AG08396 (cell line): ENCODE measurements at regions not wholly inside any gene's neighbourhood (a gene's known extent, or its start where the extent isn't known, plus 50 kb on each side); places are given as distances from the start of the nearest gene placed in this dataset.
"Not testable (repeated sequence)": the region's sequence is repeated elsewhere in the genome, so short reads cannot be mapped to it uniquely, and the experiment has no call there.

Source experiments
- DNase-seq: peaks from one replicate; pipeline ENCODE4 v3.0.0; 2012; ENCODE audit warnings: low spot score, mixed read lengths

DNA sequence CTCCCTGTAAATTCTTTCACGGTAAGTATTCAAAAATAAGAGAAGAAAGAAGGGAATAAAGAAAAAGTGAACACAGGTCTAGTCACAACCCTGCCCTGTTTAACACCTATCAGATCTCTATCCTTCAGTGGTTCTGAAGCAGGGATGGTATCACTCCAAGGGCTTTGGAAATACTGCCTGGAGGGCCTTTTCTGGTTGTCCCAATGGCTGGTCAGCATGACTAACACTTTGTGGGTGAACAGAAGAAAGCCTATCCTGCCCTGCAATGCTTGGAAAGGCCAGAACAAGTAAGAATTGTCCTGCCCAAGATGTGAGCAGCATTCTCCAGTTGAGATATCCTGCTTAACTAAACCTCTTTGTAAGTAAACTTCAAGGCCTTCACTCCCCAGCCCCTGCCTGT, 124.9 kb downstream of the TMEM167A start:
- DNase-seq: no peak

DNA sequence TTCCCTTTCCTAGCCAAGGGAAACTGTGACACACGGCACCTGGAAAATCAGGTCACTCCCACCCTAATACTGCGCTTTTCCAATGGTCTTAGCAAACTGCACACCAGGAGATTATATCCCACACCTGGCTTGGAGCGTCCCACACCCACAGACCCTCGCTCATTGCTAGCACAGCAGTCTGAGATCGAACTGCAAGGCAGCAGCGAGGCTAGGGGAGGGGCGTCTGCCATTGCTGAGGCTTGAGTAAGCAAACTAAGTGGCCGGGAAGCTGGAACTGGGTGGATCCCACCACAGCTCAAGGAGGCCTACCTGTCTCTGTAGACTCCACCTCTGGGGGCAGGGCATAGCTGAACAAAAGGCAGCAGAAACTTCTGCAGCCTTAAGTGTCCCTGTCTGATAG, 132.9 kb downstream of the TMEM167A start:
- DNase-seq: not testable (repeated sequence)

DNA sequence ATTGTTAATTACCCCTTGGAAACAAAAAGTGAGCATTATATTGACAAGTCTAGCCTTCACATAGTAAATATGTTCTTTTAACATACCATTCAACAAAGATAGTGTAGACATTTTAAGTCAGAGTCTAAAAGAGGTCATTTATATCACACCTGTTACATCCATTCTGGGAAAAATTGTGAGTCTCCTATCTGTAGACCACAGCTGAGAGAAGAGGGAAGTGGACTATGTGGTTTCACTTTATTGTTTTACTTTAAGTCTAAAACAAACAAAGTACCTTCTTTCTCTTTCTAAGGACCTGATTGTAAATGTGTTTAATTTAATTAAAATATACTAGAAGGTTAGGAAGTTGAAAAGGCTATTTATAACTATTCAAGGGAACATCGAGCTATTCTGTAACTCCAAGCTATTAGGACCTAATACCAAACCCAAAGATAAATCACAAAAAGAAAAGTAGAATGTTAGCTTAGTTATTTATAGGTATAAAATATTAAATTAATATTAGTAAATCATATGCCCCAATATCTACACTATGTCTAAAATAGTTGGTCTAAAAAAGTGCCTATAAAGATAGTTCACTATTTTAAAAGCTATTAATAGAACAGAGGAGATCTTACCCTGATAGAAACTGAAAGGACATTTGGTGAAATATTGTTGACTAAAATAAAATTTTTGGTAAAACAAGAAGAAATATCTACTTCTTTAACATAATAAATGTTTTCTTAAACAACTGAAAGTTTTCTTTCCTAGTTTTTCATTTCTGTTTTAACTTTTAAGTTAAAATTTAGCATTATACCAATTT, 134.9 kb downstream of the TMEM167A start:
- DNase-seq: no peak

DNA sequence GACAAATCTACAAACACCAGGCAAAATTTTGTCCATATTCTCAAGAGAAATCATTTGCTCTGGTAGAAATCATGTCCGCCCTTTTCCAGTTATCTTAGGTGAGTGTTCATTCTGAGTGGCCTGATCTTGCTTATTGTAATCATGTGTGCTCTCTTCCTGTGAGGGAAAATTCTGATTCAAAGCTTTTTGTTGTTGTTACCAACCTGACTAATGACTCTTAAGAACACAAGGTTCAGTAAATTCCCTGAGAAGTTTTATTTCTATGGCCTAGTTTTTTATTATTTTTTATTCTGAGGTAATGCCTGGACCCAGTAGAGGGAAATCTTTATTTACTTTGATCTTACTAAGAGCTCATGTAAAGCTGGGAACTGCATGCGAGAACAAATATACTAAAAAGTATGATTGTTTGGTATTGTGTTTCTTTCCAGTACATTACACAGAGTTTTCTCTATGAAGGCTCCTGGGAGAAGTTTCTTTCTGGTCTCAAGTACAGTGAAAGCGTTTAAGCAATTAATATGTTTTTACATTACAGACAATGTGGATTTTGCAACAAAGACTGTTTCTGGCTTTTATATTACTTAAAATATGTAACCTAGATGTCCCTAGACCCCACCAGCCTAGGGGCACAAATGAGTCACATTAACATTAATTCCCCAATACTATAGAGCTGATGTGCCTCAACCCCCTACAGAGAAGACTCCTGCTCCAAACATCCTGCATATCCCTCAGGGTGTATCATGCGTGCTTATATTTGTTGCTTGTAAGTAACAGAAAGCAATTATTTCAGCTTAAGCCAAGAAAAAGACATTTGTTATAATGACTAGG, 138.1 kb downstream of the TMEM167A start:
- no peak for DNase-seq

DNA sequence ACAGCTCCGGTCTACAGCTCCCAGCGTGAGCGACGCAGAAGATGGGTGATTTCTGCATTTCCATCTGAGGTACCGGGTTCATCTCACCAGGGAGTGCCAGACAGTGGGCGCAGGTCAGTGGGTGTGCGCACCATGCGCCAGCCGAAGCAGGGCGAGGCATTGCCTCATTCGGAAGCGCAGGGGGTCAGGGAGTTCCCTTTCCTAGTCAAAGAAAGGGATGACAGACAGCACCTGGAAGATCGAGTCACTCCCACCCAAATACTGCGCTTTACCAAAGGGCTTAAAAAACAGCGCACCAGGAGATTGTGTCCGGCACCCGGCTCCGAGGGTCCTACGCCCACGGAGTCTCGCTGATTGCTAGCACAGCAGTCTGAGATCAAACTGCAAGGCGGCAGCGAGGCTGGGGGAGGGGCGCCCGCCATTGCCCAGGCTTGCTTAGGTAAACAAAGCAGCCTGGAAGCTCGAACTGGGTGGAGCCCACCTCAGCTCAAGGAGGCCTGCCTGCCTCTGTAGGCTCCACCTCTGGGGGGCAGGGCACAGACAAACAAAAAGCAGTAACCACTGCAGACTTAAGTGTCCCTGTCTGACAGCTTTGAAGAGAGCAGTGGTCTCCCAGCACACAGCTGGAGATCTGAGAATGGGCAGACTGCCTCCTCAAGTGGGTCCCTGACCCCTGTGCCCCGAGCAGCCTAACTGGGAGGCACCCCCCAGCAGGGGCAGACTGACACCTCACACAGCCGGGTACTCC, 144.5 kb downstream of the TMEM167A start:
- DNase-seq: not testable (repeated sequence)

DNA sequence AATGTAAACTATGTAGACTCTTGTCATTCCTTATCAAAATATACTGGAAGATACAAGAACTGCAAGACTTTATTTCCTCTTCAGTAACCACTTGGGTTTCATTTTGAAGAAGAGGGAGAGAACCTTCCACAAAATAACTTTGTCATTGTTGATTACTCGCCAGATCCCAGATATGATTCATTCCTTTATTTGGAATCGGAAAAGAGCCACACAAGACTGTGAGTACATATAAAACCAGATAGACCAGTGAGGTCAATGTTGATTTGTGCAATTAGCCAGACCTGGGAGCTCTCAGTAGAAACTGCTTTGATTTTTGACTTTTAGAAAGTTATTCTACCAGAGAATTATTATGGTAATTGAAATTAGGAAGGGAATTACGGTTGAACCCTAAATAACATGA, 146.1 kb downstream of the TMEM167A start:
- peak; percentile 24 for DNase-seq

DNA sequence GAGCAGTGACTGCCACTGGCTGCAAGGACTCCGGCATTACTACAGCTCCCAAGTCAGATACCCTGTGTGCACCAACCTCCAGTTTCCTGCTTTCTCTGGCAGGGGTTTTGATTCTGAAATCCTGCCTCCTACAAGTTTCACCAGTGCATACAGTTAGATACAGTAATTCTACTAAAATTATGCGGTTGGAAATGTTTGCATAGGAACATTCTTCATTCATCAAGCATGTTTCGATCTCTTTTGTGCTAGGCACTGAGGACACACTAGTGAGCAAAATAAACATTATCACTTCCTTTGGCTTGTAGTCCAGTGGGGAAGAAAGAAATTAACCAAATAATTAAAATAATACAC, 152.2 kb downstream of the TMEM167A start:
- no peak for DNase-seq

DNA sequence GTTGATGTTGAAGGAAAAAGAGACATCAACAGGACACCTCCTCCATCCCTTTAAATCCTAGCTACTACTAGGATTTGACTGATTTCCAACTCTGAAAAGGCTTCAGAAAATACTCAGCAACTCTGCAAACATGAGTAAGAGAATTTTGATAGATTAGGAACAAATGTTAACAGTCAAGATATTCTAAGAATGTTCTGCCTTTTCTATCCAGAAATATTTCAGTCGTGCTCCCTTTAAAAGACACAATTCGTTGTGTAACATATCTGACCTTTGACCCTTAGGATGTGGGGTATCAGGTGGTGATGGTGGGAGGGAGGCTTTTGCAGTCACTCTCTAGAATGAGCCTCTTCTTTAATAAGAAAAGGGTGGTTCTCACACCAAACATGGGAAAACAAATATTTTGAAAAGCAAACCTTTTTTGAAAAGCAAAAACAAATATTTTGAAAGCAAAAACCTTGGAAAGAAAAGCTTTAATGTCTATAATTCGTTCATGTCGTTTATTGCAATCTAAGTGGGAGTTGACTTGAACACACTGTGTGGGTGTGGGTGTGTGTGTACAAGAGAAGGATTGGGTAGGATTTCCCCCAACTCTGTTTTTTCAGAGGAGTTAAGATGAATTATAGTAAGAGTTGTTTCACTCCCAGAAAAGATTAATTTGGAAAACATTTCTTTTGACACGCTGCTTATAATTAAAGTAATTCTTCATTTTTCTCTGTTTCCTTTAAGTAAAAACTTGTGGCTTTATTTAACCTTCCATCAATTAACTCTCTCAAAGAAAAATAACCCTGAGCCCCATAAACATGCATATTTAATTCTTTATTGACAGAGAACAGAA, 152.8 kb downstream of the TMEM167A start:
- DNase-seq: no peak

DNA sequence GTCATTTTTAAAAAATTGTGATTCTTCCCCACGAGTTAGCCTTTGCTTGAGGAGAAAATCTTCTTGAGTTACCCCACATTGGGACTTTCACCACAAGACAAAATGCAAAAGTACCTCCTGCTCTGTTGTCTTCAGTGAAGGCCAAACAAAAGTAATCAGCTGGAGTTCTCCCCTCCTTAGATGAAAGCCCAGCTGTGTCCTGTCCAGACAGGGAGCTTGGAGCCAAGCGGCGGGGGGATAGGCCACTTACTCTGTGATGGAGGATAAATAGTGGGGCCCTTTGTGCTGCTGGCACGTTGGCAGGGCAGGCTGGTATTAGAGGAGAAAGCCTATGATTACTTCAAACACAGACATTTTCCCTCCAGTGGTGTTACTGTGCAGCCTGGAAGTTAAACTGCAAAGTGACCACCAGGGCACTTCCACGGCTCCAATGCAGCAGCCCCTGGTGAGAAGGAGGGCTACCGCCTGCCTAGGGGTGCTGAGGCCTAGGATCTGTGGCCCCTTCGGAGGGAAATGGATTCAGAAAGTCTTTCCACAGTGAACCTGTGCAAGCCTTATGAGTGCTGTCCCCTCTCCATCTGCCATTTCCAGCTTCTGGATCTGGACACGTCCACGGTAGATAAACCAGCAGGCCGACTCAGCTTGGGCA, 155.0 kb downstream of the TMEM167A start:
- DNase-seq: no peak

DNA sequence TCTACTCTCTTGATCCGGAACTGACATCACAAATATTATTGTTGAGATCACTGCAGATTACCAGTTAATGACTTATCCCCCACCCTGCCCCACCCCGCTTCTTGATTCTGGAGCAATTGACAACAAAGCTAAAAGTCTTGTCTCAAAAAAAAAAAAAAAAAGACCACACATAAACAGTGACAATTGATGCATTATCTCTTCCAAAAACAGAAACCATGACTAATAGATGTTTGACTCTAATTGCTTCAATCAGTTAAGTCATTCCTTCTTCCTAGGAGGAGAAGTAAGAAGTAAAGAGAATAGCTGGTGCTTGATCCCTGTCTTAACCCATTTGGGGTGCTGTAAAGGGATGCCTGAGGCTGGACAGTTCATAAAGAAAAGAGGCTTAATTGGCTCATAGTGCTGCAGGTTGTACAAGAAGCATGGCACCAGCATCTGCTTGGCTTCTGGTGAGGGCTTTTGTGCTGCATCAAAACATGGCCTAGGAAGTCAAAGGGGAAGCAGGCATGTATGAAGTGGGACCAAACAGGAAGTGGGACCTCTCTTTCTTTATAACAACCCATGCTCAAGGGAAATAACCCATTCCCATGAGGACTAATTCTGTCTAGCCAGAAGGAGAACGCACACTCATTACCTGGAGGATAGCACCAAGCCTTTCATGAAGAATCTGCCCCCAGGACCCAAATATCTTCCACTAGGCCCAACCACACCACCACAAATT, 158.7 kb downstream of the TMEM167A start:
- no peak for DNase-seq

DNA sequence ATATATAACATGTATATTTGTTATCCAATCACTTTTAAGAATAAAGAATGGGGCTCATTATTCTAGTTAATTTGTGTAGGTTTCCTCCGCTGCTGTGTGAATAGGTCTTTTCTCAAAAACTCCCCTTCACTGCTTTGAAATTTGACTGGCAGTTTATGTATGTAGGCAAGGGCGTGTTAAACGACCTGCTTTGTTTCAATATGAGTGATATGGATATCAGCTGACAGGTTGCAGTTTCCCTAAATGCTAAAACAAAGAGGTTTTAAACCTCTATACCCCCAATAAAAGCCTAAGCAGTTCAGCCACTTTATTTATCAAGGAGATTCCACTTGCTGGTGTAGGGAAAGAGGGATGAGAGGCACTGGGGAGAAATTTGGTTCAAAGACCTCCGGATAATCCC, 159.6 kb downstream of the TMEM167A start:
- no peak for DNase-seq

DNA sequence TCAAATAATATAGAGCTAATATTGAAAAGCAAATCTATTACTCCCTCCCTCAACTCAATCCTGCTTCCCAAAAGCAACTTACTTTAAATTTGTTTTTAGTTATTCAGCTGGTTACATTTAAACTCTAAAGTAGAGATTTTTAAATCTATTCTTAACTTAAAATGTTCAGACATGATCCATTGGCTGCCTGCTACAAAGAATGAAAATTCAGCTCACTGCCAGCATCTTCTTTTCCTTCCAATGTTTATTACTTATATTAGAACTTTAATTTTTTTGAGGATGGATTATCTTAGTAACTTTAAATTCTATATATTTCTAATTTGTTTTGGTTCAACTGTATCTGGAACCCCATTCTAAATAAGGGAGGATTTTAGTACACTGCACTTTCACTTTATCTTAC, 163.2 kb downstream of the TMEM167A start:
- DNase-seq: no peak

DNA sequence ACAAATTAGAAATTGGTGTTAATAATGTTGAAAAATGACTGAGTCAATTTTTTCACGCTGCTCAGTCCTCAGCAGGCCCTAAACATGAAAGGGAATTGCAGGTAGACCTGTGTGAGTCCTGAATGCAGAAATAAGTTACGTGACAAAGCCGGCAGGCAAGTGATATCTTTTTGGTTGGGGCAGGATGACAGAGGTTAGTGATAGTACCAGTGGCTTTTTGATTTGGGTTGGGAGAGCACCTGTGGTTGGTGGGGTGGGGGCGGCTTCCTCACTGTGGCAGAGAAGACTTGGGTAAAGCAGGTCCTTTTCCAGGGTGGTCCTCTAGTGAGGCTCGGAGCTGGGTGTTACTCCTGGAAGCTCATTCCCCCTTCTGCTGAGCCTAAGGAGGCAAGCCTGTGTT, 164.7 kb downstream of the TMEM167A start:
- no peak for DNase-seq

DNA sequence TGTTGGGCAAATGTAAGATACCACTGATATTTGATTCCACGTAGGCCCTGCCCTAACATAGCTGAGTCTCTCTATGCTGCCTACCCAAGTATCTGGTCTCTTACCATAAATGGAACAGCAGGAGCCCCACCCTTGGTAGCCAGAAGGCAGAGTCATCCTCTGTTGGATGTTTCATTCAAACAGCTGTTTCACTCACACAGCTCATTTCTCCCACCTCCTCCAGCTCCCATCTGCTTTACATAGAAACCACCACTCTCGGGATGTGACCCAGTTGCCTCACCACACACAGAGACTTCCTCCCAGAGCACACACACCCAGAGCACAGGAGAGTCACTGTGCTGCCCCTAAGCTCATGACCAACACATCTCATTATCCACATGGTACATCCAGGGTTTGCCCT, 165.3 kb downstream of the TMEM167A start:
- no peak for DNase-seq

DNA sequence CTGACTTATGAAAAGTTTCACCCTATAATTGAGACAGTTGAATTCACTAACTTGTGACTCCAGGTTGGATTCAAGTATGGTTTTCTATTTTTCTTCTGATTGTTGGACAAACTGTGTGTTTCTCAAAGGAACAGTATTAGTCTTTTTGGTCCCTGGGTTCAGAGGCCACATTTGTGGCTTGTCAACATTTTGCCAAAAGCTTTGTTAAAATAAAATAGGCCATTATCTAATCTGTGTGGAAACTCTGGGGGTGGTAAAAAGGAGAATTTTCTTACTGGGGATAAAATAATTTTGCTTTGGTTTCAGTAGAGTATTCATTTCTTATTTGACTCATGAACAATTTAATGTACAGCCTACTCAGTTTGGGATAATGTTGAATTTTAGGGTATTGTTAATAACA, 166.3 kb downstream of the TMEM167A start:
- no peak for DNase-seq

DNA sequence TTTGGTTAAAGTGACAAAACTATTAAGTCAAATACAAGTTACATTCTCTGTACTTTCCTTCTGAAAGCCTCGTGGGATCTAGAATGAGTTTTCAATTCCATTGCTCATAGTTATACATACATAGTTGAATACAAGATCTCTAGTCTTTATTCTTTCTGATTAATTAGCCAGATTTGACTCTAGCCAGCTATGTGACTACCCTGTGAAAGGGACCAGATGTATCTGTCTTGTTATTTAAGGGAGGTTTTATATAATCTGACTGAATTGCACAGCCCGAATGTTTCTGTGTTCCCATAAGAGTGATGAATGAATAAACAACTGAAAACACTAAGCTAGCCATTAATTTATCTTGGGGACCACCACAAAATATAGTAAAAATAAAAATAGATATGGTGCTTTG, 166.7 kb downstream of the TMEM167A start:
- no peak for DNase-seq

DNA sequence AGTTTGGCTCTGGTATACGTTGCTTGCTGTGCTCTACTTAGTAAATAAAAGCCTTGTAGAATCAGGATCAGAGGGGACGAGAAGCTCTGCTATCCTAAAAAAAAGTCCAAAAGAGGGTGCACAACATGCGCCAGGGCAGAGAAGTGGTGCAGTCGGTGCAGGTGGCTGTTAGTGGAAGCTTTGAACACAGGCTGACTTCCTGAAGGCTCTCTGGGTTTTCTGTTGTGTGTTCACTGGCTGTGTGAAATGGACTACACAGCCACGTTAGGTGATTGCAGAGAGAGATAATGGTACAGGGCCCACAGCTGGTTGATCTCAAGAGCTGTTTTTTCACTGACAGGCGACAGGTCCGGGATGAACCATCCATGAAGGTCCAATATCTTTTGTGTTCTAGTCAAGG, 167.4 kb downstream of the TMEM167A start:
- DNase-seq: no peak

DNA sequence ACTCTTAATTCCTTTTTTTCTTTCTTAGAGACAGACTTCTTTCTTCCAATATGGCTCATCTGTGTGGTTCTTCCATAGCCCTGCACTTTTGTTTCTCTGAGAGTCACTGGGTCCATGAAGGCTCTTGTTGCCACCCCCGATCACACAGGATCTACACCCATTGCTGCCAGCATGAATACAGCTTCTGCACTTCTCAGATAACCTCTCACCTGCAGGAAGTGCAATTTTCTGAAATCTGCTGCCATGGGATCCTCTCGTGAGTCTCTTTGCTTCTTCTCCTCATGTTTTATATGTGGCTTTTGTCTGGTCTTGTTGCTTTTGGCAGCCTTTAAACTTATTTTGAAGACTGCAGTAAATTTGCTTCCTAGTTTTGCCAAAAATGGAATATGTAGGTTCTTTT, 171.2 kb downstream of the TMEM167A start:
- DNase-seq: no peak

DNA sequence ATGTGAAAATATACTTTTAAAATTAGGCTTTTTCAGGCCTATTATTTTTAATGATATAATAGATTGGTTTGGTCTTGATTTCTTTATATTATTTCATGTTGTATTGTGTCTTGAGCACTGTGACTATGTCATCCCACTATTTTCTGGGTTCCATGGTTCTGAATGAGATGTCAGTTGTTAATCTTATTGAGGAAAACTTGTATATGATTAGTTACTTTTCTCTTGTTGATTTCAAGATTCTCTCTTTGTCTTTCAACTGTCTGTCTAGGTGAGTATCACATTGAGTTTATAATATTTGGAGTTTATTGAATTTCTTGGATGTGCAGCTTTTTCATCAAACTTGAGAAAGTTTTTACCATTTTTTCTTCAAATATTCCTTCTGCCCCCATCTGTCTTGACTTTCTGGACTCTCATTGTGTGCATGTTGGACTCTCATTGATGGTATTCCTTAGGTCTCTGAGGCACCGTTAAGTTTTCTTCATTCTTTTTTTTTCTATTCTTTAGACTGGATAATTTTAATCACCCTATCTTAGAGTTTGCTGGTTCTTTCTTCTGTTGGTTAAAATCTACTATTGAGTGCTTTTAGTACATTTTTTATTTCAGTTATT, 175.8 kb downstream of the TMEM167A start:
- no peak for DNase-seq

DNA sequence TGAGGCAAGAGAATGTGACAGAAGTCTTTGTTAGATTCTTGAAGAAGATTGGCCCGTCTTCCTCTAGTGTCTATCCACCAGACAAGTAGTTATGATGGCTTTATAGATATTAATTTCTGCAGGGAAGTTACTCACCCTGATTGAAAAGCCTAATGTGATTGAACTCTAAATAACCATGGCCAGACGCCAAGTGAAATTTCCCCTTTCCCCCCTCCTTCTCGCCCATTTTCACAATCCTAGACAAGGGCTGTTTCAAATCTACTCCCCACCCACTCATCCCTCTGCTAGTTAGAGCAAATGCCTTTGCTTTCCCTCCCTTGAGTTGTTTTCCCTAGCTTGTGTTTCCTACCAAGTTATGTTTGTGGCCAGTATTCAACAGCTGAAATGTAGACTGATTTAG, 182.5 kb downstream of the TMEM167A start:
- no peak for DNase-seq
